GM12891 (cell line): ENCODE measurements at regions not wholly inside any gene's neighbourhood (a gene's known extent, or its start where the extent isn't known, plus 50 kb on each side); places are given as distances from the start of the nearest gene placed in this dataset.

Source experiments
- PAX5 ChIP-seq: IDR thresholded peaks from 2 replicates; pipeline ENCODE4 v1.6.1; 2011; ENCODE audit warnings: low read length, moderate library complexity, mild to moderate bottlenecking; ENCODE audit not compliant: insufficient read depth, severe bottlenecking
- POLR2AphosphoS5 ChIP-seq: IDR thresholded peaks from 2 replicates; pipeline ENCODE4 v1.6.1; 2011; ENCODE audit warnings: low read depth, low read length, control low read depth
- POU2F2 ChIP-seq: IDR thresholded peaks from 2 replicates; pipeline ENCODE4 v1.6.1; 2011; ENCODE audit warnings: low read depth, mild to moderate bottlenecking, control low read depth, low read length, moderate library complexity

DNA sequence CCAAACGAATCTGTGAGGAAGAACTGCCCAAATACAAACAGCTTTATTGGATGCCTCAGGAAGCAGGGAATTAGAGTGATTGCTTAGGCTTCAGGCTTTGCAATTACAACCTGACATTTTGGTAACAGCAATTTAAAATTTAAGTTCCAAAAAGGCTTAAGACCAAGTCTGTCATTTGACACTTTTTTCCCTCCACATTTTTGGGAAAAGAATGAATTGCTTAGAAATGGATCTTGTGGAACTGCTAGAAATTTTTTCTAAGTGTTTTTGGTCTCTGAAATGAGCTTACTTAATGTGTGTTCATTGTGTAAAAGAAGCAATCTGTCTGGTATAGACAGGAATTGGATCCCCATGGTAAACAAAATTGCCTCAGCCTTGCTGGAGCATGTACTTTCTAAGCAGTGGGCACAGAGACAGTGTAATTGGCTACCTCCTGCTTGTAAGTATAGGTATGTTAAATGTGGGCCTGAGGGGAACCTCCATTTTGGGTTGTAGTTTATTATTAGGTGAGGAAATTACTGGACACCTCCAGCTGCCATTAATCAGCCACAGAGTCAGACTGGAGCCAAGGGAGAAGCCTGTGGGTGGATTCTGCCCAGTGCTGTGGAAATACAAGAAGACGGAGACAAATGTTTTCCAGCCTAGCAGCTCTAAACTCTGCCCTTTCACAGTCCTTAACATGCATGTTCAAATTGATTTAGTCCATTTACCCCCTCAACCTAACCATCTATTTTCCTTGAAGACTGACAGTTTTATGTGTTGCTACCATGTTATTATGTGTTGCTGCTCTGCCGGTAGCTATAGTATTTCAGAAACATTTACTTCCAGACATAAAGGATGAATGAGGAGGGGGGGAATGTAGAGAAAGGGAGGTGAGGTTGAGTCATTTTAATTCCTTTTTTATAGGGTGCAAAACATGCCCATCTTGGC, 473.0 kb downstream of the SPRY1 start:
- TF ChIP-seq POLR2AphosphoS5: no peak
- no peak for TF ChIP-seq PAX5
- no peak for TF ChIP-seq POU2F2
